Left ventricle myocardium superior (tissue), 1 donor: ENCODE measurements at regions not wholly inside any gene's neighbourhood (a gene's known extent, or its start where the extent isn't known, plus 50 kb on each side); places are given as distances from the start of the nearest gene placed in this dataset.

ENCODE experiments used
- ATAC-seq: fragments of 200-7000 bp; cut with Tn5 transposase; one replicate; pipeline ENCODE4 v1.9.1; 2020; ENCODE audit warnings: mild to moderate bottlenecking, moderate library complexity
- DNase-seq: peaks from one replicate; pipeline ENCODE4 v3.0.0-alpha.2; 2020
- intact Hi-C: fragments of 100-400 bp; cut with micrococcal nuclease; formaldehyde crosslinking; loops from one replicate; pipeline ENCODE4 v1.11.0; 2022
- donor health status: DM: no; HTN: yes; CAD: no; lungs with severe emphysema.

DNA sequence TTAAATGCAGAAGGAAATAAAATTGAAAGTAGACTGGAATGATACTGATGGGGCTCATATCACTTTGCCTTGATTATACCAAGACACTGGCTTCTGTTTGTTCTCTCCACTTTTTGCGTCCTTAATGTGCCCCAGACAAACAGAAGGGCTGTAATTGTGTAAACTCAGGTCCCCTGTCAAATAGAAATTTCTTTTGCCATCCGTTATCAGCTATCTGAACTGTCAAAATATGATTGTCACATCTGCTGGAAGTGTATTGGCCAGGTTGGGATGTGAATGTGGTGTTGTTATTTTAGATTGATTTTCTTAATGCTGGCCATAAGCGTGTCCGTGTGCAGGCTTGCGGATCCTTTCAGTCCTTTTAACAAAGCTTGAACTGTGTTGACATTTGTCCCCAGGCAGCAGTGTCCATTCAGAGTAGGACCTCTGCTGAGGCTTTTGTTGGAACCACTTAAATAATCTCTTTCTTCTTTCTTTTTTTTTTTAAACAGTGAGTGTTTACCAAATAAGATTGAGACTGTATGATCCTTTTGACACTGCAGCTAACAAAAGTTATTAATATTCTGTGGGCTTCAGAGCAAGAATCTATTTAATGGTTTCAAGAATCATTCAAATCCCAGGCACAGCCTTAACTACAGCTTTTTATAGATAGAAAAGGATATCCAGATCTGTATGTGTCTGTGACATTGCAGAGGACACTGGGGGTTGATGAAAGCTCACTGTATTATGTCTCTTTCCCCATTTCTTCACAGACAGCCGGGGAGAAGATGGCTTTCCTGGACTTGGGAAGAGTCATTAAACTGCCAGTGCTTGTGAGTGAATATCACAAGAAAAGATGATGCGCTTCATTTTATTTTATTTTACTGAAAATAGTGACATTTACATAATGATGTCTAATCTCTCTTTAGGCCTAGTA lies 171.7 kb downstream of the ZNF608 start:
- ATAC-seq (no peak), DNase-seq (no peak)
- intact Hi-C loops, result no loop called here

DNA sequence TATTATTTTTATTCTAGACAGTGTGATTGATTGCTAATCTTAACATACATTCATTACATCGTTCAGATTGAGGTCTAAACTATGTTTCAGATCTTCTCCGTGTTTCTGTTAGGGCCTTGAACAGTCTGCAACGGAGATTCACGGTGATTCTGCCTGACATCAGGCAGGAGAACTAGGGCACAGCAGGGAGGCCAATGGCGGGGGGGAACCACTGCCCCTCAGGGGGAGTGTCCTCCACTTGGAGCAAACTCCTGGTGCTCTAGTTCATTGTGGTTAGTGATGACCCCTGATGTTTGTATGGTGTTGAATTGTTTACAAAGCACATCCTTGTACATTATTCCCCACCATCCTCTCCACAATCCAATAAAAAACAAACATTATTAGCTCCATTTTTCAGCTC lies 173.5 kb downstream of the ZNF608 start:
- intact Hi-C loops, result no loop called here
- no peak for ATAC-seq
- no peak for DNase-seq

DNA sequence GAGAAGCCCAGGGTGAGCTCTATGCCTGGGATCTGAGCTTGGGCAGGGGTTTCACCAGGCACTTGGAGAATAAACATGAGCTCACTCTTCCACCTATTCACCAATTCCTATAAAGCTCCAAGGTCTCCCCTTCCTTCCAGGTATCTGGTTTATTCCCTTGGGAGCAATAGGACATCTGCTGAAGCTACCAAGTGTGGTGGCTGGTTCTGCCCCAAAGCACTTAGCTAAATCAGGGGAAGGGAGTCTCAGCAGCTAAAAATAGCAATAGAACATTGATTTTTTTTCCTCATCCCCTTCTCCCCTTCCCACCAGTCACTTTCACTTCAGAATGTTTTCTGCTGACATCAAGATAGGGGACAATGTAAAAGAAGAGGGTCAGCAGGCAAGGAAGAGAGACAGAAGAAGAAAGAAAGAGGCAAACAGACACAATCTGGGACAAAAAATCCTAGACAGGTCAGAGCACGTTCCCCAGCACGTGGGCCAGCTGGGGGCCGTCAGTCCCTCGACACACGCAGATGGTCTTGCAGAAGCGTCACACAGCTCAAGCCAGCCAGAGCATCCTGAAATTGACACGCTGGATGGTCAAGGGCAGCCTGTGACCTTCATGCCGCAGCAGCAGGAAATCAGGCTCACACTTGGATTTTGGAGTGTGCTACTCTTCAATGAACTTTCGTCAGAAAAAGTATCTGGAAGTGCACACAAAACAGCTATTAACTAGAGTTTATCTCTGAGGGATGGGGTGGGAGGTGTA lies 176.0 kb downstream of the ZNF608 start:
- DNase-seq, result peak; percentile 32
- intact Hi-C loops, result no loop called here

DNA sequence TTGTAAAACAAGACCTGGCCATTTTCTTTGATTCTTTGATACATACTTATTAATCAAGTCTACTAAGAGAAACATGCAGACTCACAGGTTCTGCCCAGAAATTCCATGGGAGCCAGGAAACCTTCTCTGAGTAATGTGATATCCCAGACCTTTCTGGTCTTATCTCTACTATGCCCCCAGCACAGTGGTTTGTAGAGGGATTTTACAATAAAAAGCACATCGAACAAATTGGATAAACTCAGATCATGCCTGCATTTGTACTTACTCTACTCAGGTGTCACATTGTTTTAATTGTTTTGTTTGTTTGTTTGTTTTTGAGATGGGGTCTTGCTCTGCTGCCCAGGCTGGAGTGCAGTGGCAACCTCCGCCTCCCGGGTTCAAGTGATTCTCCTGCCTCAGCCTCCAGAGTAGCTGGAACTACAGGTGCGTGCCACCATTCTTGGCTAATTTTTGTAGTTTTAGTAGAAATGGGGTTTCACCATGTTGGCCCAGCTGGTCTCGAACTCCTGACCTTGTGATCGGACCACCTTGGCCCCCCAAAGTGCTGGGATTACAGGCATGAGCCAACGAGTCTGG lies 179.5 kb downstream of the ZNF608 start:
- intact Hi-C loops, result no loop called here
- ATAC-seq, result no peak

More for the DNA sequence above, 176.0 kb downstream of the ZNF608 start:
- no peak for ATAC-seq

DNA sequence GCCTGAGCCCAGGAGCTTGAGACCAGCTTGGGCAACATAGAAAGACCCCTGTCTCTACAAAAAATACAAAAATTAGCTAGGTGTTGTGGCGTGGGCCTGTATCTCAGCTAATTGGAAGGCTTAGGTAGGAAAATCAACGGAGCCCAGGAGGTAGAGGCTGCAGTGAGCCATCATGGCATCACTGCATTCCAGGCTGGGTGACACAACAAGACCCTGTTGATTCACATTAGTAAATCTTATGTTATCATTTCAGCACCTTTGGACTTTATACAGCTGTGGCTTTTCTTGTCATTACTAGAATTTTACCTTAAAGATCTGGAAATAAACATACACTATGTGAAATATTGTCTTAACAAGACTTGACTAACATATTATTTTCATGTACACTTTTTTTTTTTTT lies 185.0 kb downstream of the ZNF608 start:
- DNase-seq, result no peak
- intact Hi-C loops, result no loop called here
- no peak for ATAC-seq

More for the DNA sequence above, 179.5 kb downstream of the ZNF608 start:
- no peak for DNase-seq

DNA sequence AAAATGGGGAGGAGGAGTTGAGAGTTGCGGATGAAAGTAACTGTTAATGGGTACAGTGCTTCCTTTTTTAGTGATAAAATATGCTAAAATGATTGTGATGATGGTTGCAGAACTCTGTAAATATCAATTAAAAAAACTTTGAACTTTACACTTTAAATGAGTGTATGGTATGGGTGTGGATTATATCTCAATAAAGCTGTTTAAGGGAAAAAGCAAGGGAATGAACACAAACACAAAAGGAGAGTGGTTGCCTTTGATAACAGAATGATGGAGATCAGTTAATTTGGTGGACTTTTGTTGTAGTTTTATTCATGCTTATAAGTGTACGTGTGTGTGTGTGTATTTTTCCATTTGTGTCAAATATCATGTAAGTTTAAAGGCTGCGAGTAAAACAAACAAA lies 186.1 kb downstream of the ZNF608 start:
- no peak for DNase-seq
- intact Hi-C loops, result no loop called here
- no peak for ATAC-seq

DNA sequence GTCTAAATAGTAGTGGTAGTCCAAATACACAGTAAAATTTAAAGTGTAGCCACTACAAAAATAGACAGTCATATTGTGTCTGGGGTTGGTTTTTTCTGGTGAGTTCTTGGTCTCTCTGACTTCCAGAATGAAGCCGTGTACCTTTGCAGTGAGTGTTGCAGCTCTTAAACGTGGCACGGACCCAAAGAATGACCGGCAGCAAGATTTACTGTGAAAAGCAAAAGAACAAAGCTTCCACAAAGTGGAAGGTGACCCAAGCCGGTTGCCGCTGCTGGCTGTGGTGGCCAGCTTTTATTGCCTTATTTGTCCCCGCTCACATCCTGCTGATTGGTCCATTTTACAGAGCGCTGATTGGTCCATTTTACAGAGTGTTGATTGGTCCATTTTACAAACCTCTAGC lies 188.7 kb downstream of the ZNF608 start:
- ATAC-seq (no peak), DNase-seq (no peak)
- intact Hi-C loops, result no loop called here

DNA sequence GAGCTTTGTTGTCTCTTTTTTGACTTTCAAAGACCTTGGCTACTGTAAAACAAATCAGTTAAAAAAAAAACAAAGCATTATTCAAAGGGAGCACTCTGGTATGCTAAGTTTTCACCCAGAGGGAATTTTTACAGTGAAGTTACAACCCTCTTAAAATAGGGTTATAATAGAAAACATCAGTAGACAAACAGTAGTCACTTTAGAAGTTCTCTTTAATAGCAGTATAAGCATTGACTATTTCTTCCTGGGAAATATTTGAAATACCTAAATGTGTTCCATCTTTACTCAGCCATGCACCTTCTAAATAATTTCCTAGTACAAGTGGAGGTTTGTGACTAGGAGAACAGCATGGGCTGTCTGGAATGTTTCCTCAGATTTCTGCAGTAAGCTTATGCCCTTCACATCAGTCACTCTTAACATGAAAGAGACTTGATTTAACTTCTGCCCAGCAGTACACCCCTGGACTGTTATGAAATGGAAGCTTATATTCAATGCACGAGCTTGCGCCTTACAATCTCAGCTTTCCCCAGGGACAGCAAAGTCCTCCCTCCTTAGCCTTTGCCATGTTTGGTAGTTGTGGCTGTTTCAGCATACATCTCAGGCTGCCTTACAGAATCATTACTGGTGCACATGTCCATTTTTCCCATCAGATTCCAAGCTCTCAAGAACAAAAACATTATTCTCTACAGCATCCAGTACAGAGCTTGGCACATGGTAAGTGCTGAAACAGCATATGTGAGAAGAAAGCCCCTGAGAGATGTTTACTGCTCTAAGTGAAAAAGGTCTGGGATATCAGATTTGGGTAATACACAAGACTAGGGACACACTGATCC lies 191.5 kb downstream of the ZNF608 start:
- ATAC-seq (no peak), DNase-seq (no peak)
- intact Hi-C loops, result no loop called here

DNA sequence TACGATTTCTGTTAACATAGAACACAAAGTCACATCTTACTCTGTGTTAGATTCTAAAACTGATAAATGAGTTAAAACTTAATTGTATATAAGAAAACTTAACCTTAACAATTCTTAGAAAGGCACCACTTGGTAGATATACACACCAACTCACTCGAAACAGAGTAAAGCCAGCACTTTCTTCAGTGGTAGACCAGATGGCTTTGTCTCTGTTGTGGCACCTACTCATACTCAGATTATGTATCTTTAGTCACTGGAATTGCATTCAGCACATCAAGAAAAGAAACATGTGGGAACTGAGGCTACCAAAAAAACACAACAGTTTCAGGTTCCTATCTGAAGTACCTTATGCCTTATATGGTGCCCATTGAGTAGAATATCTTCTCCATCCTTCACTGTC lies 192.5 kb downstream of the ZNF608 start:
- no peak for ATAC-seq
- intact Hi-C loops, result no loop called here

DNA sequence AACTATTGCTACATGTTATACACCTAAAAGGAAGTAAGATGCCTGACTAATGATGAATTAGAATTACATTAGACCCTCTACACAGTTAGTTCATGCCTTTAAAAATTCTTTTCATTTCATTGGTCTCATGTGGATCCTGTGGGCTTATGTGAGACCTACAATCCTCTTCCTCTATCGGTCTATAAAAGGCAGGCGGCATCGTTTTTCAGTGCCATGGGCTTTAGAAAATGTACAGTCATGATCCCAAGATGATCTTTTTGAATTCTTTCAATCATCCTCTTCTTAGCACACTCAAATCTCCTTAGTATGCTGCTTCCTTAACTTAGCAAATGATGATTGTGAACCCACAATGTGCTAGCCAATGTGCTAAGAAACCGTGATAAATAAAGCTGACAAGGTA lies 193.9 kb downstream of the ZNF608 start:
- no peak for ATAC-seq
- intact Hi-C loops, result no loop called here
- DNase-seq, result no peak

More for the DNA sequence above, 192.5 kb downstream of the ZNF608 start:
- no peak for DNase-seq

DNA sequence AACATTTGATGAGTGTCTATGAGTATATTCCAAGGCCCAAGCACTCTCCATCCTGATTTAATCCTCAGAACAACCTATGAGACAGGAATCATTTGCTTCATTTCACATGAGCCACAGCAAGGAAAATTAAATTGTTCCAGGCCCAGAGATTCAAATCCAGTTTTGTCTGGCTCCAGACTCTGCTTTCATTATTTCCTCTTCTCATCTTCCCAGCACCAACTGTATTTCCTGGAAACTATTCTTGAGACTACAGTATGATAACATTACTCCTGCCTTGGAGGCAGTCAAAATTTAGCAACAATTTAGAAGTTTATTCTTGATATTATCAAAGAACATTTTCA lies 194.5 kb downstream of the ZNF608 start:
- ATAC-seq, result no peak
- intact Hi-C loops, result no loop called here
- DNase-seq, result no peak

DNA sequence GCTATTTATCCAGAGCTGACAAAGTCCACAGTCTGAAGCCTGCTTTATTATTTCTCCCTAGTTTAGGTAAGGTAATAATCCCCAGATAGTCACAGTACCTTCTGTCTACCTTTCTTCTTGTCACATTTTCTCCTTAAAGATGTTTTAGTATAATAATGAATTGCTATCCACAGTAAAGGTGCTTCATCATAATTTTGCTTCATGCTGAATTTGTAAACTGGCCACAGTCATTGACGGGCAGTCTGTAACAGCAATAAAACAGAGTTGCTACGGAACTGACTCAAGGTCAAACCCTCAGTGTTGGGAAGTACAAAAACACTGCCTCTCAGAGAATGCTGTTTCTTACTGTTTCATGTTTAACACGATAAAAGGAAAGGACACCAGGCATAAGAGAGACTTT lies 195.7 kb downstream of the ZNF608 start:
- intact Hi-C loops, result no loop called here
- no peak for ATAC-seq
- no peak for DNase-seq

DNA sequence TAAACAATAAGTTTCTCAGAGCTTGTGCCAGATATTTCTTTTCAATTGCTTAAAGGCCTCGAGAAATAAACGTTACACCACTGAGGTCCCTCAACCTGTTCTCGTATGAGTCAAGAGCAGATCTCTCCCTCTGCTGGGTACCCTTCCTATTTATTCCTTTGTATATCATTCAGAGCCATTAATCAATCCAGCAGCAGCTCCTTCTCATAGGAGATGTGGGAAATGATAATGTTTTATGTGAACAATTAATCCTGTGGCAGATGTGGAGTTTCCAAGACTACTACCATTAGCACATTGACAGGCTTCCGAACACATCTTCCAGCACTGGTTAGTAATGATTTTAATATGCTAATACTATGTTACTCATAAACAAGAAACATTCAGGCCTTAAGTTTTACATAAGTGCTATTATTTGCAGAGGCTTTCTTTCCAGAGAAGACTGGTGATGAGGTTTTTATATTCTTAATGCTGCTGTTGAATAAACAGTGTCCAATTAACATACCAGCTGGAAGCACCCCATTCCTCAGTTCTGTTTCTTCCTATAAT lies 196.5 kb downstream of the ZNF608 start:
- intact Hi-C loops, result no loop called here
- no peak for DNase-seq
- no peak for ATAC-seq

DNA sequence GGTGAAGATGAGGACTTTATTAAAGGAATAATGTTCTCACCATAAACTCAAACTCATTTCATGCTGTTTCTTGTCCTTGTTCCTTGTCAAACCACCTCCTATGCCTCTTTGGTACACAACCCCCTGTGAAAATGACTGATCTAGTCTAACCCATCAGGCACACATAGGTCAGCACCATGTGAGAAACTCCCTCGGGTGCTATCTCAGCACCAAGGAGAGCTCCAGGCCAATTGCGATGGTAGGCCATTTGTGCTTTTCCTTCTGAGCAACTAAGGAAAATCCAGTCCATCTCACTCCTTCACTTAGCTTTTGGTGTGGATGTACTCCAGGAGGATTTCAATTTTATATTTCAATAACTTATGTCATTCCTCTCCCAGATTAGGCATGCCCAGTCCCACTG lies 199.8 kb downstream of the ZNF608 start:
- DNase-seq, result no peak
- no peak for ATAC-seq
- intact Hi-C loops, result no loop called here

DNA sequence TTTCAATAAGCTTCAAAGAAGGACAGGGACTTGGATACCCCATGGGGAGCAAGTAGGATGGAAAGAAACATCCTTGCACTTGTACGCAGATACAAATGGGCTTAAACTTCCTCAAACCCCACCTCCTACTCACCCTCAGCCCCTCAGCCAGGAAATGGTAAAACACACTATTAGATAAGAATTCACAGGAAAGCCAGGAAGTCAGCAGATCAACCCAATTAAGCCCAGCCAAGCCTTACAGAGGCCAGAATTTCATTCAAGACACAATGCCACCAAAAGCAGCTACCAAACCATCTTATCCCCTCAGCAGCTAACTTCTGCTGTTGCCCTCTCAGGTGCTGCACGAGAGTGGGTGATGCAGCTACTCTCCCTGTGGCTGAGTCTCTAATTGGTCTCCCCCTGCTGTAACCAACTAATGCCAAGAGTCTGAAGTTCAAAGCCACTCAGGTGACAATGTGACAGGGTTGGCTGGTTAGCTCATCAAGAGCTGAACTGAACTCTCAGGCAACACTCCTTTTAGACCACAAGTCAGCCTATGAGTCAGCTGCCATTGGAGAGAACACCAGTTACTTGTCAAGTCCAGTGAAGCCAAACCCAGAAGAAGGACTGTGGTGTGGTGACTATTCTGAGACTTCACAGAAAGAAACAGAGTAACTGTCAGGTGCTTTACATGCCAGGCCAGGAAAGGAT lies 201.9 kb downstream of the ZNF608 start:
- intact Hi-C loops, result no loop called here
- DNase-seq, result no peak
- ATAC-seq, result no peak

DNA sequence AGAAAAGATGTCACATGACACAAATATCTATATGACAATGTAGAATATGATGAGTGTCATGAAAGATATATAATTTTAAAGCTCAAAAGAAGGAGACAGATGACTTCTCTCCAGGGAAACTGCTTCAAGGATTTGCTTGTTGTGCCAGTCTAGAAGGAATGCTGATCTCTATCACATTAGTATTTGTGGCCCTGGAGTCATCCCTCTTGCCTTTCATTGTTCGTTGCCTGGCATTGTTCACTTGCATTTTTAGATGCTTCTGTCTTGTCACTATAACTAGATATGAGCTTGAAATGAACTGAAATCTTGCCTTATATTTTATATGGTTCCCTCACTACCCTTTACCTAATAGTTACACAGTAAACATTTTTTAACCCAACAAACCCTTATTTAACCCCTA lies 207.5 kb downstream of the ZNF608 start:
- intact Hi-C loops, result no loop called here
- ATAC-seq (no peak), DNase-seq (no peak)

DNA sequence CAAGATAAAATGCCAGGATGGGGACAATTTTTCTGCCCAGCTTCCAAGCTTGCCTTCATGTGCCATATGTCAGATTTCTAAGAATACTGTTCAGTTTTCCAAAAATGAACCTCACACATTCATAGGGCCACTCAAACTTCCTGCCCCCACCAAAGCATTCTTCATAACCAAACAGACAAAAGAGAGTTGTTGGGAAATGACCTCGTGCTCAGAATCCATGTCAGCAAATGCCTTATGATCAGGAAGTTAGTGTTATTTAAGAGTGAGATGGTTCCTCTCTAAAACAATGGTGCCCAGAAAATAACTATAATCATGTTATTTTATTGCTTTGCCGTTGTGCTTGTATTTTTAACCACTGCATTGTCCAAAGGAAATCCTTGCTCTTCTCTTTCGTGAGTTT lies 208.2 kb downstream of the ZNF608 start:
- intact Hi-C loops, result no loop called here
- ATAC-seq (no peak), DNase-seq (no peak)

DNA sequence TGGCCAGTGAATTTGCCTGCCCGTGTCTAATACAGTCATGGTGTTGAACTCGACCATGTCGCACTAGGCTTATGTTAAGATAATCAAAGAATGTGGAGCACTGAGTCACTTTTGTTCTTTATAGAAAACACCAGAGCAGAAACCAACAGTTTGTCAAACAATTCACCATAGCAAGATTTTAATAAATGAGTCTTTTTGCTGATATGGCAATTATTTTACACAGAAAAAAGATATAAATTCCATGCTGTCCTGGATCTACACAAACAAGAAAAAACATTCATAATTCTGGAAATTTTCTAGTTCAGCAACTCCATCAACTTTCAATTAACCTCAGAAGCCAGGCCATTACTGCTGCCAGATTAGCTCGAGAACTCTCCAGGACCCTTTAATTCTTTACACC lies 208.9 kb downstream of the ZNF608 start:
- no peak for ATAC-seq
- intact Hi-C loops, result no loop called here
- no peak for DNase-seq

DNA sequence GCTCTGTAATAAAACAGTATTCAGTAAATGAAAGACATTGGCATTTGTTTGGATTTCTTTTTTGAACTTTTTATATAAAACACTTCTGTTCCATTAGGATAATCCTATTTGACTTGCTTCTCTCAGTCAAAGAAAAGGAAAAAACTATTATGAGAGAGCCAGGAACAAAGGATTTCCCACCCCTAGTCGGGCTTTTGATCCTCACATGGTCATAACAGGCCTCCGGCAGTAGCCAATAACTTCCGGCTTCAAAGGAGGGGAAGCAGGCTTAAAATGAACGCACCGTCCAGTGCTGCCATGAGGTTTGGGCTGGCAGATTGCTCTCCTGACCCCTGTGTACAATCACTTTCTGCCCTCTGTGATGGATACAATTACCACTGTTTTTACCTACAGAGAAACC lies 209.3 kb downstream of the ZNF608 start:
- DNase-seq, result no peak
- intact Hi-C loops, result no loop called here
- ATAC-seq, result no peak
